ENCODE measurements at regions not wholly inside any gene's neighbourhood (a gene's known extent, or its start where the extent isn't known, plus 50 kb on each side); places are given as distances from the start of the nearest gene placed in this dataset.

DNA sequence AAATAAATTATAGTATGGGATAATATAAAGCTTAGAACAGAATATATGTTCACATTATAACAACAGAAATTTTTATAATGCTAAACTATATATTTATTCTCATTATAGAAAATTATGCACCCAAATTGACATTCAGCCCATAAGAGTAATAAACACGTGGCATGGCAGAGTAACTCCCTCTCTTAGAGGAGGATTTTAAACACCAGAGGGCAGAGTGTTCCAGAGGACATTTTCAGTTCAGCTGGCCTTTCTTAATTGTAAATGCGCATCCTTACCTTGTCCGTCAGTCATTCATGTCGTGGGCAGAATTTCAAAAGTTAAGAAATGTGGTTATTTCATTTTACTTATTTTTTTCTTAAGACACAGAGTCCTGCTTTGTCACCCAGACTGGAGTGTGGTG, 147.1 kb downstream of the TANC2 start:
- peak; percentile 29; the same call in 1 of the 2 replicates for TF ChIP-seq CTCF (IDR thresholded peaks at IDR 0.05; ENCODE audit: low read length)
- TF ChIP-seq EZH2 (IDR thresholded peaks at IDR 0.05; ENCODE audit: borderline replicate concordance, low read length) = no peak
